H9 (cell line): ENCODE measurements at regions not wholly inside any gene's neighbourhood (a gene's known extent, or its start where the extent isn't known, plus 50 kb on each side); places are given as distances from the start of the nearest gene placed in this dataset.

Experiments used
- DNase-seq: peaks from one replicate; pipeline ENCODE4 v3.0.0-alpha.2; 2017
- H2AFZ ChIP-seq: one replicate; pipeline ENCODE4 v1.6.1; 2013; ENCODE audit warnings: mild to moderate bottlenecking, low read length, control low read depth, moderate library complexity
- H2AK5ac ChIP-seq: 2 replicates; pipeline ENCODE4 v1.6.1; 2013; ENCODE audit warnings: low read length, control low read depth, mixed read lengths; ENCODE audit not compliant: insufficient read length
- H2BK120ac ChIP-seq: one replicate; pipeline ENCODE4 v1.6.1; 2013; ENCODE audit warnings: low read depth, mild to moderate bottlenecking, low read length, control low read depth, inconsistent platforms; ENCODE audit not compliant: poor library complexity, severe bottlenecking
- H2BK12ac ChIP-seq: 2 replicates; pipeline ENCODE4 v1.6.1; 2013; ENCODE audit warnings: low read length, control low read depth, mixed read lengths, low read depth; ENCODE audit not compliant: insufficient read length
- H2BK15ac ChIP-seq: 2 replicates; pipeline ENCODE4 v1.6.1; 2013; ENCODE audit warnings: low read depth, low read length, control low read depth
- H2BK20ac ChIP-seq: one replicate; pipeline ENCODE4 v1.6.1; 2013; ENCODE audit warnings: low read depth, mild to moderate bottlenecking, low read length, control low read depth, inconsistent platforms; ENCODE audit not compliant: poor library complexity, severe bottlenecking
- H2BK5ac ChIP-seq: 2 replicates; pipeline ENCODE4 v1.6.1; 2013; ENCODE audit warnings: low read length, control low read depth, mixed read lengths; ENCODE audit not compliant: insufficient read length
- H3K14ac ChIP-seq: 2 replicates; pipeline ENCODE4 v1.6.1; 2013; ENCODE audit warnings: low read length, control low read depth; ENCODE audit not compliant: insufficient read depth
- H3K18ac ChIP-seq: 2 replicates; pipeline ENCODE4 v1.6.1; 2013; ENCODE audit warnings: low read depth, mild to moderate bottlenecking, mixed read lengths, low read length, control low read depth; ENCODE audit not compliant: insufficient read length
- H3K23ac ChIP-seq: 2 replicates; pipeline ENCODE4 v1.6.1; 2013; ENCODE audit warnings: low read length, control low read depth, mixed read lengths, low read depth; ENCODE audit not compliant: insufficient read length
- H3K23me2 ChIP-seq: 2 replicates; pipeline ENCODE4 v1.6.1; 2013; ENCODE audit warnings: low read depth, mild to moderate bottlenecking, mixed read lengths, low read length, control low read depth; ENCODE audit not compliant: insufficient read length, poor library complexity, severe bottlenecking
- H3K27ac ChIP-seq: 2 replicates; pipeline ENCODE4 v1.5.1; 2013; ENCODE audit warnings: low read length, control low read depth, mixed read lengths, low read depth; ENCODE audit not compliant: insufficient read length
- H3K27me3 ChIP-seq: 2 replicates; pipeline ENCODE4 v1.6.1; 2013; ENCODE audit warnings: low read length, control low read depth, inconsistent platforms; ENCODE audit not compliant: insufficient read depth
- H3K4ac ChIP-seq: 2 replicates; pipeline ENCODE4 v1.6.1; 2013; ENCODE audit warnings: low read depth, mild to moderate bottlenecking, control low read depth, inconsistent platforms, low read length, moderate library complexity
- H3K4me1 ChIP-seq: 2 replicates; pipeline ENCODE4 v1.6.1; 2013; ENCODE audit warnings: low read length, control low read depth, inconsistent platforms; ENCODE audit not compliant: insufficient read depth
- H3K4me2 ChIP-seq: 2 replicates; pipeline ENCODE4 v1.6.1; 2013; ENCODE audit warnings: low read length, control low read depth, mixed read lengths; ENCODE audit not compliant: insufficient read length, insufficient read depth
- H3K56ac ChIP-seq: 2 replicates; pipeline ENCODE4 v1.6.1; 2013; ENCODE audit warnings: low read depth, mild to moderate bottlenecking, mixed read lengths, low read length, control low read depth; ENCODE audit not compliant: insufficient read length
- H3K79me1 ChIP-seq: 2 replicates; pipeline ENCODE4 v1.6.1; 2013; ENCODE audit warnings: low read depth, mild to moderate bottlenecking, moderate library complexity, low read length, control low read depth, inconsistent platforms; ENCODE audit not compliant: insufficient read depth, poor library complexity, severe bottlenecking
- H3K79me2 ChIP-seq: 2 replicates; pipeline ENCODE4 v1.6.1; 2013; ENCODE audit warnings: low read length, control low read depth, inconsistent platforms; ENCODE audit not compliant: insufficient read depth
- H3K9ac ChIP-seq: 2 replicates; pipeline ENCODE4 v1.6.1; 2013; ENCODE audit warnings: low read length, control low read depth, mixed read lengths; ENCODE audit not compliant: insufficient read length; ENCODE audit errors: extremely low read depth
- H3K9me3 ChIP-seq: one replicate; pipeline ENCODE4 v1.6.1; 2013; ENCODE audit warnings: low read depth, low read length, inconsistent platforms; ENCODE audit not compliant: control insufficient read depth
- H3T11ph ChIP-seq: one replicate; pipeline ENCODE4 v1.6.1; 2013; ENCODE audit warnings: mild to moderate bottlenecking, low read length, control low read depth, inconsistent platforms
- H4K20me1 ChIP-seq: one replicate; pipeline ENCODE4 v1.6.1; 2013; ENCODE audit not compliant: control insufficient read depth, insufficient read length, insufficient read depth
- H4K5ac ChIP-seq: 2 replicates; pipeline ENCODE4 v1.6.1; 2013; ENCODE audit warnings: low read depth, mild to moderate bottlenecking, mixed read lengths, low read length, control low read depth; ENCODE audit not compliant: insufficient read length
- H4K8ac ChIP-seq: replicated peaks from 2 replicates; pipeline ENCODE4 v1.6.1; 2013; ENCODE audit warnings: low read length, control low read depth, mixed read lengths, low read depth; ENCODE audit not compliant: insufficient read length
- H4K91ac ChIP-seq: 2 replicates; pipeline ENCODE4 v1.6.1; 2013; ENCODE audit warnings: low read depth, mild to moderate bottlenecking, moderate library complexity, mixed read lengths, low read length, control low read depth; ENCODE audit not compliant: insufficient read length
- H3K27ac Mint-ChIP-seq, 3 experiments: 2 replicates in 2 of 3; 3 replicates in 1 of 3; pipeline ENCODE4 v1.8.0; 2020 to 2021; ENCODE audit warnings: mixed read lengths in 3 of 3, mild to moderate bottlenecking in 1 of 3, moderate library complexity in 1 of 3
- H3K27me3 Mint-ChIP-seq: 2 replicates; pipeline ENCODE4 v1.8.0; 2021; ENCODE audit warnings: low read depth, mild to moderate bottlenecking, moderate library complexity, mixed read lengths
- H3K36me3 Mint-ChIP-seq, 3 experiments: 2 replicates in 2 of 3; 3 replicates in 1 of 3; pipeline ENCODE4 v1.8.0; 2020 to 2021; ENCODE audit warnings: low read depth in 3 of 3, mixed read lengths in 3 of 3; ENCODE audit not compliant: insufficient read depth in 1 of 3
- H3K4me1 Mint-ChIP-seq, 2 experiments: 2 replicates each; pipeline ENCODE4 v1.8.0; 2020; ENCODE audit warnings: mixed read lengths in 2 of 2
- H3K4me3 Mint-ChIP-seq, 2 experiments: 2 replicates in 1 of 2; 3 replicates in 1 of 2; pipeline ENCODE4 v1.8.0; 2020 to 2021; ENCODE audit warnings: mild to moderate bottlenecking in 2 of 2, mixed read lengths in 2 of 2, moderate library complexity in 1 of 2
- H3K9me3 Mint-ChIP-seq, 2 experiments: 2 replicates in 1 of 2; 3 replicates in 1 of 2; pipeline ENCODE4 v1.8.0; 2020; ENCODE audit warnings: mild to moderate bottlenecking in 2 of 2, mixed read lengths in 2 of 2, moderate library complexity in 1 of 2
- CTCF ChIP-seq: fragments of 200-600 bp; sonication (generic); conservative IDR thresholded peaks from 3 replicates; pipeline ENCODE4 v1.8.0; 2021; ENCODE audit warnings: antibody characterized with exemption, mild to moderate bottlenecking
- WGBS: extraction: QIAGEN DNeasy Blood & Tissue Kit; methylation state at CpG from one replicate; pipeline ENCODE4 v1.1.7; 2013; ENCODE audit warnings: missing lambda C conversion rate, low lambda C conversion rate, mixed read lengths; ENCODE audit not compliant: insufficient read length; ENCODE audit errors: extremely low coverage; 5-methylcytosine and 5-hydroxymethylcytosine counted together

DNA sequence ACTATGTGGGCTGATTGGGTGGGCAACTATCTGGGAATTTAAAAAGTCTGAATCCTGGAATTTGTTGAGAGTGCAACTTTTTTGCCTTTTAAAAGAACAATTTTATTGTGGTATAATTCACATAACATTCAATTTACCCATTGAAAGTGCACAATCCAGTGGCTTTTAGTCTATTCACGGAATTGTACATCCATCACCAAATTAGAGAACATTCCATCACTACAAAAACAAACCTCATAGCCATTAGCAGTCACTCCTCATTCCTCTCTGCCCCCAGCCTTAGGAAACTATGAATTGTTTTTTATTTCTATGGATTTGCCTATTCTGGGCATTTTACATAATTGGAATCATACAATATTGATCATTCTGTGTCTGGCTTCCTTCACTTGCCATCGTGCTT, 101.8 kb upstream of the ALDH1A3 start:
- Histone ChIP-seq H3K27me3 (no peaks in the 10 kb centered on the region), H3K56ac (no peak overlapping the region), H2BK12ac (no peak overlapping the region), H2AFZ (no peak overlapping the region), H2BK20ac (no peak overlapping the region), H3T11ph (no peak overlapping the region), H3K4me1 (no peaks in the 10 kb centered on the region; the same call in 1 of the 2 replicates), H3K4me2 (no peak overlapping the region), H3K27ac (no peak overlapping the region), H2BK5ac (no peak overlapping the region), H4K91ac (no peak overlapping the region), H2BK120ac (no peak overlapping the region), H4K8ac (no peak overlapping the region), H3K18ac (no peak overlapping the region), H2AK5ac (no peak overlapping the region), H3K79me1 (no peaks in the 10 kb centered on the region), H2BK15ac (no peak overlapping the region), H3K9me3 (peaks cover 8% of the 10 kb centered on the region), H4K5ac (no peak overlapping the region), H3K79me2 (no peaks in the 10 kb centered on the region), H3K4ac (no peak overlapping the region), H3K23me2 (no peaks in the 10 kb centered on the region), H3K9ac (no peak overlapping the region), H3K23ac (no peak overlapping the region), H3K14ac (no peak overlapping the region), H4K20me1 (no peaks in the 10 kb centered on the region)
- no peak overlapping the region for H3K27ac Mint-ChIP-seq
- peaks cover 16 to 19% of the 10 kb centered on the region in 2 experiments for H3K4me1 Mint-ChIP-seq
- no peak for TF ChIP-seq CTCF
- H3K9me3 Mint-ChIP-seq: peaks cover 17% of the 10 kb centered on the region in 2 experiments
- WGBS: no CpG with 5 or more reads among the region's 2 CpGs
- H3K36me3 Mint-ChIP-seq: peaks cover 5 to 20% (median 11%) of the 10 kb centered on the region in 3 experiments
- peaks cover 3% of the 10 kb centered on the region; the same call in 1 of the 2 replicates for H3K27me3 Mint-ChIP-seq
- DNase-seq: no peak
- no peak overlapping the region for H3K4me3 Mint-ChIP-seq
